Kidney (tissue), 13 donors: ENCODE measurements at regions not wholly inside any gene's neighbourhood (a gene's known extent, or its start where the extent isn't known, plus 50 kb on each side); places are given as distances from the start of the nearest gene placed in this dataset.
"Not testable (repeated sequence)": the region's sequence is repeated elsewhere in the genome, so short reads cannot be mapped to it uniquely, and the experiment has no call there.

ENCODE experiments used
- DNase-seq, 5 donors: peaks; one replicate each; pipeline ENCODE4 v3.0.0-alpha.2; 2013 to 2020
- FAIRE-seq: peaks from 2 replicates; lab custom pipeline; 2012; peaks lifted over from hg19 to GRCh38; lab: Jason Lieb, UNC
- H3K27ac ChIP-seq, 2 donors: one replicate each; pipeline ENCODE4 v1.7.0; 2013; ENCODE audit warnings: low read depth in 2 of 2, low read length in 2 of 2, inconsistent platforms in 1 of 2
- H3K27me3 ChIP-seq: one replicate; pipeline ENCODE4 v1.7.1; 2013; ENCODE audit warnings: low read length, inconsistent platforms; ENCODE audit not compliant: control insufficient read depth, insufficient read depth
- H3K36me3 ChIP-seq, 3 donors: one replicate each; pipeline versions ENCODE4 v1.7.0 to v1.7.1; 2013; ENCODE audit warnings: low read length in 3 of 3, control low read depth in 1 of 3, inconsistent platforms in 1 of 3; ENCODE audit not compliant: insufficient read depth in 3 of 3, control insufficient read depth in 2 of 3
- H3K4me1 ChIP-seq, 3 donors: one replicate each; pipeline versions ENCODE4 v1.7.0 to v1.7.1; 2013; ENCODE audit warnings: low read length in 3 of 3, inconsistent platforms in 1 of 3, low read depth in 1 of 3; ENCODE audit not compliant: control insufficient read depth in 2 of 3, insufficient read depth in 2 of 3
- H3K4me3 ChIP-seq, 3 donors: one replicate each; pipeline versions ENCODE4 v1.7.0 to v1.8.1; 2013; ENCODE audit warnings: low read length in 3 of 3, control low read depth in 1 of 3, inconsistent platforms in 1 of 3
- H3K9ac ChIP-seq, 3 donors: one replicate each; pipeline versions ENCODE4 v1.7.0 to v1.7.1; 2013; ENCODE audit warnings: low read length in 3 of 3, control low read depth in 1 of 3, inconsistent platforms in 1 of 3
- H3K9me3 ChIP-seq, 3 donors: one replicate each; pipeline versions ENCODE4 v1.7.0 to v1.7.1; 2013; ENCODE audit warnings: low read length in 3 of 3, control low read depth in 1 of 3, inconsistent platforms in 1 of 3; ENCODE audit not compliant: control insufficient read depth in 2 of 3, insufficient read depth in 1 of 3
- intact Hi-C: fragments of 100-400 bp; cut with DNase I; formaldehyde crosslinking; loops from one replicate; pipeline ENCODE4 v1.11.1; 2022
- TF ChIP-seq, protein P1 (sequence below): IDR thresholded peaks from 3 replicates; pipeline ENCODE4 v1.5.1; 2012; ENCODE audit warnings: mild to moderate bottlenecking, moderate library complexity, borderline replicate concordance; ENCODE audit not compliant: insufficient read depth; ENCODE audit errors: extremely low read depth
- donor health status: control.
- donor health status: control.
- donor health status: control.
- donor health status: control.
- donor health status: control.
- donor health status: DM: yes; HTN: yes; CAD: no.
- donor health status: Normal renal cell carcinoma (clear cell type).

DNA sequence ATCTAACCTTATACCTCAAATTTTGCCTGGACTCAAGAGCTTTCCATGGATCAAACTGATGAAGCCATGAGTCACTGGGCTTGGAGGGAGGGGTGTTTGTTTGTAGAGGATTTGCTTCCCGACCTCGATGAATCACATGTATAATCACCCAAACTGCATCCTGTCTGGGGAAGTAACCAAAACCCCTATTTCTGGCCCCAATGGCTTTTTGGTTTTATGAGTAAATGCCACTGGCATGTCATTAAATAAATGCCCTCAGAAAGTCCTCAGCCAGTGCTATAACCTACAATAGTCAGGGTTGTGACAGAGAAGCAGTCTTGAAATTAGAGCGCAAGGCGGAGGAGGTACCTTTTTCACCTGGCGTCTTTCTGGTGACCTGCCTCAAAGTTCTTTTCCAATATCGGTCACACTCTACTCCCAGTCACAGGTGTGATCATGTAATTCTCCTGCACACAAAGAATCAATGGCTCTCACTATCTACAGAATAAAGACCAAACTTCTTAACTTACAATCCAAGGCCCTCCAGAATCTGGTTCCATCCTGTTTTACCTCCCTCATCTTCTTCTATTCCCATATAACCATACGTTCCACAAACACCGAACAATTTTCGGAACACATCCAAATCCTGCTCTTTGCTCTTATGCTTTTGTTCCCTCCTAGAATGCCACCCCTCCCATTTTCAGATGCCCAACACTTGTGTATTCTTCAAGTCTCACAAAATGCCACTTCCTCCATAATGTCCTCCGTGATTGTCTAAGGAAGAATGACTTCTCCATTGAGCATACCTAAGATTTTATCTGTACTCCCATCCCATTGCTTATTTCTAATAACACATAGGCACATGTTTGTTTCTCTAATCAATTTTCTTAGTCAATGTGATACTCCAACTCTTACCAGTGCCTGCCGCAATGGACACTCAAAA lies 81.3 kb upstream of the BLID start:
- FAIRE-seq (no peak), DNase-seq (no peak)
- no peak overlapping the region for H3K27ac ChIP-seq
- H3K4me3 ChIP-seq, result no peak overlapping the region
- no peak overlapping the region for H3K9ac ChIP-seq
- no peaks in the 10 kb centered on the region for H3K9me3 ChIP-seq
- intact Hi-C loops, result loop anchor here (5.0 kb wide), 1 partner anchor 540 kb away; no protein-coding TSS in a partner anchor
- H3K36me3 ChIP-seq, result no peaks in the 10 kb centered on the region
- peaks cover 0 to 2% (median 0%) of the 10 kb centered on the region in 3 donors for H3K4me1 ChIP-seq
- TF ChIP-seq, protein P1, sequence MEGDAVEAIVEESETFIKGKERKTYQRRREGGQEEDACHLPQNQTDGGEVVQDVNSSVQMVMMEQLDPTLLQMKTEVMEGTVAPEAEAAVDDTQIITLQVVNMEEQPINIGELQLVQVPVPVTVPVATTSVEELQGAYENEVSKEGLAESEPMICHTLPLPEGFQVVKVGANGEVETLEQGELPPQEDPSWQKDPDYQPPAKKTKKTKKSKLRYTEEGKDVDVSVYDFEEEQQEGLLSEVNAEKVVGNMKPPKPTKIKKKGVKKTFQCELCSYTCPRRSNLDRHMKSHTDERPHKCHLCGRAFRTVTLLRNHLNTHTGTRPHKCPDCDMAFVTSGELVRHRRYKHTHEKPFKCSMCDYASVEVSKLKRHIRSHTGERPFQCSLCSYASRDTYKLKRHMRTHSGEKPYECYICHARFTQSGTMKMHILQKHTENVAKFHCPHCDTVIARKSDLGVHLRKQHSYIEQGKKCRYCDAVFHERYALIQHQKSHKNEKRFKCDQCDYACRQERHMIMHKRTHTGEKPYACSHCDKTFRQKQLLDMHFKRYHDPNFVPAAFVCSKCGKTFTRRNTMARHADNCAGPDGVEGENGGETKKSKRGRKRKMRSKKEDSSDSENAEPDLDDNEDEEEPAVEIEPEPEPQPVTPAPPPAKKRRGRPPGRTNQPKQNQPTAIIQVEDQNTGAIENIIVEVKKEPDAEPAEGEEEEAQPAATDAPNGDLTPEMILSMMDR, result no peak
- no peaks in the 10 kb centered on the region for H3K27me3 ChIP-seq

DNA sequence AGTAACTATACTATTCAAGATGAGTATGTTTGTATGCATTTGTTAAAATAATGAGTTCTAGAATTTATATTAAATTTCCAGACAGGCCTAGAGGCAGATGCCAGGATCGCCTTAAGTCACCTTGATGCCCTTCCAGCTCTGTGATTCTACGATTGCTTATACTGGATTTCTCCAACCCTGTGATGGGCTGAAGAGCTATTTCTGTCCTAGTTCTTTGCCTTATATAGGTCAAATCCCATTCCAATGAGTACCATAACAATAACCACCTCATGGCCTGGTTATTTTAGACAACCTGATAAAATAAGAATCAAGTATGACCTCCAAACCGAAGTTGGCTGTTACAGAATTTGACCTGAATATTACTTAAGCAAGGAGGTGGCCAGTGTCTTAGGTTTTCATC lies 79.8 kb upstream of the BLID start:
- no peak for FAIRE-seq
- intact Hi-C loops, result loop anchor here (5.0 kb wide), 1 partner anchor 538 kb away; no protein-coding TSS in a partner anchor
- no peak for DNase-seq
- no peaks in the 10 kb centered on the region for H3K27me3 ChIP-seq
- H3K4me1 ChIP-seq, result no peaks in the 10 kb centered on the region
- no peak overlapping the region for H3K27ac ChIP-seq
- H3K9me3 ChIP-seq, result no peaks in the 10 kb centered on the region
- H3K4me3 ChIP-seq, result no peak overlapping the region
- no peaks in the 10 kb centered on the region for H3K36me3 ChIP-seq
- TF ChIP-seq, protein P1, result no peak
- H3K9ac ChIP-seq, result no peak overlapping the region

DNA sequence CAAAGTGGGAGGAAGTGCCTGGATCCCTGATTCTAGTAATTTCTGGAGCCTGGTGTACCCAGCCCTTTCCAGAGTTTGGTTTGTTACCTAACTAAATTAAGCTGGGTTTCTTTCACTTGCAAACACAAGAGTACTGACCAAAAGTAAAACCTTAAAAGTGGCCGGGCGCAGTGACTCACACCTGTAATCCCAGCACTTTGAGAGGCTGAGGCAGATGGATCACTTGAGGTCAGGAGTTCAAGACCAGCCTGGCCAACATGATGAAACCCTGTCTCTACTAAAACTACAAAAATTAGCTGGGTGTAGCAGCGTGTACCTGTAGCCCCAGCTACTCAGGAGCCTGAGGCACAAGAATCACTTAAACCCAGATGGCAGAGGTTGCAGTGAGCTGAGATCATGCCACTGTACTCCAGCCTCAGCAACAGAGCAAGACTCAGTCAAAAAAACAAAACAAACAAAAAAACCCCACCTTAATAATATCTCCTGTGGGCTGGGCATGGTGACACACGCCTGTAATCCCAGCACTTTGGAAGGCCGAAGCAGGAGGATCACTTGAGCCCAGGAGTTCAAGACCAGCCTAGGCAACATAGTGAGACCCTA lies 78.0 kb upstream of the BLID start:
- FAIRE-seq, H3K27me3 ChIP-seq, H3K9ac ChIP-seq, H3K4me1 ChIP-seq, H3K9me3 ChIP-seq, H3K36me3 ChIP-seq, H3K27ac ChIP-seq, intact Hi-C loops, DNase-seq, H3K4me3 ChIP-seq: not testable (repeated sequence)

DNA sequence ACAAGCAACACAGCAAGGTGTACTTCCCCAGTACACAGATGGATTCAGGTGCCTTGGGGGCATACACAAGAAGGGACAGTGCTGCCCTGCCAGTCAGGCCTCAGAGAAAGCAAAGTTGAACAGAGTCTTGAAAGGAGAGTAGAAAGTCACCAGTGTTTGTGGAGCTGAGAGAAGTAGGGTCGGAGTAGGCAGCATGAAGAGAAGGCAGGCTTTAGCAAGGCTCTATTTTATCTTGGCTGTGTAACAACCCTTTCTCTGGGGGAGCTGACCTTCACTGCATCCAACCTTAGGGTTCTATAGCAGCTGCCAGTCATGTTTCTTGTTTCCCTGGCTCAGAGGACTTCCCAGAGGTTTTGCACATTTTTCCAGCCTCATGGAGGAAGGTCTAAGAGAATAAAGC lies 77.4 kb upstream of the BLID start:
- no peak overlapping the region for H3K9ac ChIP-seq
- no peaks in the 10 kb centered on the region for H3K36me3 ChIP-seq
- H3K4me1 ChIP-seq, result no peaks in the 10 kb centered on the region
- no peak overlapping the region for H3K27ac ChIP-seq
- no peak overlapping the region for H3K4me3 ChIP-seq
- TF ChIP-seq, protein P1, result no peak
- no peaks in the 10 kb centered on the region for H3K27me3 ChIP-seq
- H3K9me3 ChIP-seq, result no peaks in the 10 kb centered on the region
- intact Hi-C loops, result no loop called here
- FAIRE-seq (no peak), DNase-seq (no peak)
